Liver (tissue), 8 donors: ENCODE measurements at regions not wholly inside any gene's neighbourhood (a gene's known extent, or its start where the extent isn't known, plus 50 kb on each side); places are given as distances from the start of the nearest gene placed in this dataset.

Experiments
- DNase-seq: peaks from one replicate; pipeline ENCODE4 v3.0.0-alpha.2; 2017; ENCODE audit warnings: low spot score
- H3K27ac ChIP-seq, 2 donors: one replicate each; pipeline ENCODE4 v1.7.0; 2013; ENCODE audit warnings: inconsistent platforms in 2 of 2, low read length in 2 of 2, control low read depth in 1 of 2, low read depth in 1 of 2, mild to moderate bottlenecking in 1 of 2
- H3K27me3 ChIP-seq, 4 donors: one replicate each; pipeline versions ENCODE4 v1.6.1 to v1.7.0; 2013; ENCODE audit warnings: low read length in 3 of 4, inconsistent platforms in 1 of 4, mild to moderate bottlenecking in 1 of 4, moderate library complexity in 1 of 4; ENCODE audit not compliant: control insufficient read depth in 4 of 4, insufficient read depth in 4 of 4
- H3K36me3 ChIP-seq, 4 donors: one replicate each; pipeline versions ENCODE4 v1.6.1 to v1.7.0; 2013; ENCODE audit warnings: low read length in 3 of 4, mild to moderate bottlenecking in 3 of 4, low read depth in 1 of 4, moderate library complexity in 1 of 4; ENCODE audit not compliant: control insufficient read depth in 4 of 4, insufficient read depth in 3 of 4
- H3K4me1 ChIP-seq, 4 donors: one replicate each; pipeline versions ENCODE4 v1.6.1 to v1.7.0; 2013; ENCODE audit warnings: low read length in 3 of 4, mild to moderate bottlenecking in 3 of 4, moderate library complexity in 1 of 4; ENCODE audit not compliant: control insufficient read depth in 4 of 4, insufficient read depth in 4 of 4
- H3K4me3 ChIP-seq, 3 donors: one replicate each; pipeline versions ENCODE4 v1.6.1 to v1.7.0; 2013; ENCODE audit warnings: low read length in 3 of 3, control low read depth in 1 of 3, low read depth in 1 of 3, mild to moderate bottlenecking in 1 of 3
- H3K9ac ChIP-seq, 2 donors: one replicate each; pipeline ENCODE4 v1.7.0; 2013; ENCODE audit warnings: low read length in 2 of 2, mild to moderate bottlenecking in 2 of 2, moderate library complexity in 2 of 2, control low read depth in 1 of 2, low read depth in 1 of 2
- H3K9me3 ChIP-seq, 4 donors: one replicate each; pipeline versions ENCODE4 v1.6.1 to v1.7.0; 2013; ENCODE audit warnings: low read length in 3 of 4; ENCODE audit not compliant: control insufficient read depth in 4 of 4
- ATF3 ChIP-seq: IDR thresholded peaks from 2 replicates; pipeline ENCODE4 v1.6.1; 2016; ENCODE audit warnings: antibody characterized with exemption
- EGR1 ChIP-seq, 2 donors: IDR thresholded peaks; 2 replicates each; pipeline ENCODE4 v1.6.1; 2016 to 2018; ENCODE audit warnings: antibody characterized with exemption in 2 of 2, low read depth in 2 of 2
- FOXA1 ChIP-seq: IDR thresholded peaks from 2 replicates; pipeline ENCODE4 v1.6.1; 2016; ENCODE audit warnings: antibody characterized with exemption
- FOXA2 ChIP-seq: IDR thresholded peaks from 2 replicates; pipeline ENCODE4 v1.6.1; 2016; ENCODE audit warnings: antibody characterized with exemption
- GABPA ChIP-seq, 2 donors: IDR thresholded peaks in 1 of 2; conservative IDR thresholded peaks in 1 of 2; 2 replicates each; pipeline ENCODE4 v1.6.1; 2016; ENCODE audit warnings: antibody characterized with exemption in 2 of 2, mild to moderate bottlenecking in 1 of 2, moderate library complexity in 1 of 2
- HNF4A ChIP-seq, 2 donors: conservative IDR thresholded peaks; 2 replicates each; pipeline ENCODE4 v1.6.1; 2016; ENCODE audit warnings: antibody characterized with exemption in 2 of 2, mild to moderate bottlenecking in 2 of 2
- HNF4G ChIP-seq: IDR thresholded peaks from 2 replicates; pipeline ENCODE4 v1.6.1; 2016; ENCODE audit warnings: antibody characterized with exemption
- JUND ChIP-seq, 2 donors: IDR thresholded peaks; 2 replicates each; pipeline ENCODE4 v1.6.1; 2016; ENCODE audit warnings: antibody characterized with exemption in 2 of 2
- MAX ChIP-seq: IDR thresholded peaks from 2 replicates; pipeline ENCODE4 v1.6.1; 2016; ENCODE audit warnings: antibody characterized with exemption
- NR2F2 ChIP-seq: IDR thresholded peaks from 2 replicates; pipeline ENCODE4 v1.6.1; 2016; ENCODE audit warnings: antibody characterized with exemption
- RAD21 ChIP-seq, 2 donors: IDR thresholded peaks; 2 replicates each; pipeline ENCODE4 v1.6.1; 2016; ENCODE audit warnings: antibody characterized with exemption in 2 of 2, mild to moderate bottlenecking in 2 of 2
- RXRA ChIP-seq, 2 donors: IDR thresholded peaks; 2 replicates each; pipeline ENCODE4 v1.6.1; 2017 to 2018; ENCODE audit warnings: antibody characterized with exemption in 2 of 2, mild to moderate bottlenecking in 1 of 2
- SP1 ChIP-seq: IDR thresholded peaks from 2 replicates; pipeline ENCODE4 v1.6.1; 2018; ENCODE audit warnings: antibody characterized with exemption, mild to moderate bottlenecking
- TAF1 ChIP-seq: conservative IDR thresholded peaks from 2 replicates; pipeline ENCODE4 v1.6.1; 2016; ENCODE audit warnings: antibody characterized with exemption, mild to moderate bottlenecking
- YY1 ChIP-seq: IDR thresholded peaks from 2 replicates; pipeline ENCODE4 v1.6.1; 2016; ENCODE audit warnings: antibody characterized with exemption, mild to moderate bottlenecking
- whole genome bisulfite sequencing: extraction: QIAGEN DNeasy Blood & Tissue Kit; methylation state at CpG from one replicate; pipeline ENCODE4 v1.1.7; 2013; 5-methylcytosine and 5-hydroxymethylcytosine counted together
- TF ChIP-seq, protein P1 (sequence below): IDR thresholded peaks from 2 replicates; pipeline ENCODE4 v1.6.1; 2016; ENCODE audit warnings: antibody characterized with exemption, mild to moderate bottlenecking
- TF ChIP-seq, protein P2 (sequence below): IDR thresholded peaks from 2 replicates; pipeline ENCODE4 v1.6.1; 2016; ENCODE audit warnings: antibody characterized with exemption
- TF ChIP-seq, protein P3 (sequence below): fragments of 150-350 bp; IDR thresholded peaks from 2 replicates; pipeline ENCODE4 v1.5.1; 2017; ENCODE audit warnings: improper control_type of control experiment, low read depth, low read length; ENCODE audit not compliant: missing input control
- donor health status: healthy.
- donor health status: healthy.
- donor health status: healthy.
- donor health status: healthy.
- donor health status: healthy.

DNA sequence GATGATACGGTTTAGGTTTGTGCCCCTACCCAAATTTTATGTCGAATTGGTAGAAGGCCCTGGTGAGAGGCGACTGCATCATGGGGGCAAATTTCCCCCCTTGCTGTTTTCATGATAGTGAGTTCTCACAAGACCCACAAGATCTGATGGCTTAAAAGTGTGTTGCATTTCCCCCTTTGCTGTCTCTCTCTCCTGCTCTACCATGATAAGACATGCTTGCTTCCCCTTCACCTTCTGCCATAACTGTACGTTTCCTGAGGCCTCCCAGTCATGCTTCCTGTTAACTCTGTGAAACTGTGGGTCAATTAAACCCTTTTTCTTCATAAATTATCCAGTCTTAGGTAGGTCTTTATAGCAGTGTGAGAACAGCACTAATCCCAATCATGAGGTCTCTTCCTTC is 381.2 kb downstream of the RSL24D1 start:
- Histone ChIP-seq H3K27me3 (no peaks in the 10 kb centered on the region), H3K4me1 (no peaks in the 10 kb centered on the region), H3K27ac (no peak overlapping the region), H3K36me3 (no peaks in the 10 kb centered on the region), H3K9ac (no peak overlapping the region), H3K9me3 (peaks cover 0 to 4% (median under 1%) of the 10 kb centered on the region in 4 donors), H3K4me3 (no peak overlapping the region)
- no peak for TF ChIP-seq RXRA (IDR thresholded peaks at IDR 0.05)
- TF ChIP-seq JUND (IDR thresholded peaks at IDR 0.05), result no peak
- no peak for TF ChIP-seq GABPA (IDR thresholded peaks at IDR 0.05 in 1 of 2, conservative IDR thresholded peaks at IDR 0.05 in 1 of 2)
- TF ChIP-seq YY1, result no peak
- no peak for TF ChIP-seq TAF1
- TF ChIP-seq, protein P1, sequence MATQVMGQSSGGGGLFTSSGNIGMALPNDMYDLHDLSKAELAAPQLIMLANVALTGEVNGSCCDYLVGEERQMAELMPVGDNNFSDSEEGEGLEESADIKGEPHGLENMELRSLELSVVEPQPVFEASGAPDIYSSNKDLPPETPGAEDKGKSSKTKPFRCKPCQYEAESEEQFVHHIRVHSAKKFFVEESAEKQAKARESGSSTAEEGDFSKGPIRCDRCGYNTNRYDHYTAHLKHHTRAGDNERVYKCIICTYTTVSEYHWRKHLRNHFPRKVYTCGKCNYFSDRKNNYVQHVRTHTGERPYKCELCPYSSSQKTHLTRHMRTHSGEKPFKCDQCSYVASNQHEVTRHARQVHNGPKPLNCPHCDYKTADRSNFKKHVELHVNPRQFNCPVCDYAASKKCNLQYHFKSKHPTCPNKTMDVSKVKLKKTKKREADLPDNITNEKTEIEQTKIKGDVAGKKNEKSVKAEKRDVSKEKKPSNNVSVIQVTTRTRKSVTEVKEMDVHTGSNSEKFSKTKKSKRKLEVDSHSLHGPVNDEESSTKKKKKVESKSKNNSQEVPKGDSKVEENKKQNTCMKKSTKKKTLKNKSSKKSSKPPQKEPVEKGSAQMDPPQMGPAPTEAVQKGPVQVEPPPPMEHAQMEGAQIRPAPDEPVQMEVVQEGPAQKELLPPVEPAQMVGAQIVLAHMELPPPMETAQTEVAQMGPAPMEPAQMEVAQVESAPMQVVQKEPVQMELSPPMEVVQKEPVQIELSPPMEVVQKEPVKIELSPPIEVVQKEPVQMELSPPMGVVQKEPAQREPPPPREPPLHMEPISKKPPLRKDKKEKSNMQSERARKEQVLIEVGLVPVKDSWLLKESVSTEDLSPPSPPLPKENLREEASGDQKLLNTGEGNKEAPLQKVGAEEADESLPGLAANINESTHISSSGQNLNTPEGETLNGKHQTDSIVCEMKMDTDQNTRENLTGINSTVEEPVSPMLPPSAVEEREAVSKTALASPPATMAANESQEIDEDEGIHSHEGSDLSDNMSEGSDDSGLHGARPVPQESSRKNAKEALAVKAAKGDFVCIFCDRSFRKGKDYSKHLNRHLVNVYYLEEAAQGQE, result no peak
- no peak for TF ChIP-seq HNF4A (conservative IDR thresholded peaks at IDR 0.05)
- TF ChIP-seq MAX, result no peak
- TF ChIP-seq, protein P2, sequence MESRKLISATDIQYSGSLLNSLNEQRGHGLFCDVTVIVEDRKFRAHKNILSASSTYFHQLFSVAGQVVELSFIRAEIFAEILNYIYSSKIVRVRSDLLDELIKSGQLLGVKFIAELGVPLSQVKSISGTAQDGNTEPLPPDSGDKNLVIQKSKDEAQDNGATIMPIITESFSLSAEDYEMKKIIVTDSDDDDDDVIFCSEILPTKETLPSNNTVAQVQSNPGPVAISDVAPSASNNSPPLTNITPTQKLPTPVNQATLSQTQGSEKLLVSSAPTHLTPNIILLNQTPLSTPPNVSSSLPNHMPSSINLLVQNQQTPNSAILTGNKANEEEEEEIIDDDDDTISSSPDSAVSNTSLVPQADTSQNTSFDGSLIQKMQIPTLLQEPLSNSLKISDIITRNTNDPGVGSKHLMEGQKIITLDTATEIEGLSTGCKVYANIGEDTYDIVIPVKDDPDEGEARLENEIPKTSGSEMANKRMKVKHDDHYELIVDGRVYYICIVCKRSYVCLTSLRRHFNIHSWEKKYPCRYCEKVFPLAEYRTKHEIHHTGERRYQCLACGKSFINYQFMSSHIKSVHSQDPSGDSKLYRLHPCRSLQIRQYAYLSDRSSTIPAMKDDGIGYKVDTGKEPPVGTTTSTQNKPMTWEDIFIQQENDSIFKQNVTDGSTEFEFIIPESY, result no peak
- no peak for TF ChIP-seq FOXA1
- TF ChIP-seq ATF3, result no peak
- TF ChIP-seq, protein P3, sequence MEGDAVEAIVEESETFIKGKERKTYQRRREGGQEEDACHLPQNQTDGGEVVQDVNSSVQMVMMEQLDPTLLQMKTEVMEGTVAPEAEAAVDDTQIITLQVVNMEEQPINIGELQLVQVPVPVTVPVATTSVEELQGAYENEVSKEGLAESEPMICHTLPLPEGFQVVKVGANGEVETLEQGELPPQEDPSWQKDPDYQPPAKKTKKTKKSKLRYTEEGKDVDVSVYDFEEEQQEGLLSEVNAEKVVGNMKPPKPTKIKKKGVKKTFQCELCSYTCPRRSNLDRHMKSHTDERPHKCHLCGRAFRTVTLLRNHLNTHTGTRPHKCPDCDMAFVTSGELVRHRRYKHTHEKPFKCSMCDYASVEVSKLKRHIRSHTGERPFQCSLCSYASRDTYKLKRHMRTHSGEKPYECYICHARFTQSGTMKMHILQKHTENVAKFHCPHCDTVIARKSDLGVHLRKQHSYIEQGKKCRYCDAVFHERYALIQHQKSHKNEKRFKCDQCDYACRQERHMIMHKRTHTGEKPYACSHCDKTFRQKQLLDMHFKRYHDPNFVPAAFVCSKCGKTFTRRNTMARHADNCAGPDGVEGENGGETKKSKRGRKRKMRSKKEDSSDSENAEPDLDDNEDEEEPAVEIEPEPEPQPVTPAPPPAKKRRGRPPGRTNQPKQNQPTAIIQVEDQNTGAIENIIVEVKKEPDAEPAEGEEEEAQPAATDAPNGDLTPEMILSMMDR, result no peak
- no peak for TF ChIP-seq SP1
- TF ChIP-seq RAD21 (IDR thresholded peaks at IDR 0.05), result no peak
- TF ChIP-seq NR2F2, result no peak
- TF ChIP-seq FOXA2, result no peak
- no peak for TF ChIP-seq EGR1 (IDR thresholded peaks at IDR 0.05; ENCODE audit: low read depth in 2 of 2)
- TF ChIP-seq HNF4G, result no peak
- no peak for DNase-seq
- 67% methylated on average over 4 of the region's 4 CpGs for WGBS

DNA sequence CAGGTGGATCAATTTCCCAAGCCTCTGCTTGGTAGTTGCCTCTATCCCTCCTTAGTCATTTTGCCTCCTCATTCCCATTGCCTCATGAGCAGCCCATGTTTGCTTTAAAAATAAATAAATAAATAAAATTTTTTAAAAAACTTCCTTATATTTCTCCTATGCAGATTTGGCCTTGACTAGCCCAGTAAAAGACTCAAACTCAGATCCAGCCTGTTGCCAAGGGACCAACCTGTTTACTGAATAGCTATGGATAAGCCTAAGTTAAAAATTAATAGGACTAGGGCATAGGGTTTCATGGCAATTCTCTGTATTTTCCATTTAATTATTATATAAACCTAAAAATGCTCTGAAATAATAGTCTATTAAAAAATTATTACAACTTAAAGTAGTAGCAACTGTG is 384.4 kb downstream of the RSL24D1 start:
- H3K27ac ChIP-seq, result no peak overlapping the region
- H3K4me1 ChIP-seq, result no peaks in the 10 kb centered on the region
- H3K4me3 ChIP-seq, result no peak overlapping the region
- peaks cover 0 to 4% (median under 1%) of the 10 kb centered on the region in 4 donors for H3K9me3 ChIP-seq
- DNase-seq, result no peak
- H3K9ac ChIP-seq, result no peak overlapping the region
- TF ChIP-seq ATF3, result no peak
- H3K36me3 ChIP-seq, result no peaks in the 10 kb centered on the region
- no peaks in the 10 kb centered on the region for H3K27me3 ChIP-seq
